ENCODE measurements at regions not wholly inside any gene's neighbourhood (a gene's known extent, or its start where the extent isn't known, plus 50 kb on each side); places are given as distances from the start of the nearest gene placed in this dataset.

DNA sequence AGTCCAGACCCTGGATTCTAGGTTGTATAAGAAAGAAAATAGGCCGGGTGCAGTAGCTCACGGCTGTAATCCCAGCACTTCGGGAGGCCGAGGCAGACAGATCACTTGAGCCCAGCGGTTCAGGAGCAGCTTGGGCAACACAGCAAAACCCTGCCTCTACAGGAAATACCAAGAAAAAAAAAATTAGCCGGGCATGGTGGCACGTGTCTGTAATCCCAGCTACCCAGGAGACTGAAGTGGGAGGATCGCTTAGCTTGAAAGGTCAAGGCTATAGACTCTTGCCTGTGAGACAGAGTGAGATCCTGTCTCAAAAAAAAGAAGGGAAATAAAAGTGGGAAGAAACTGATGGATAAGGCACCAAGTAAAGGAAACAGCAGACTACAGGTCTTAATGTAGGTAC, 287.9 kb upstream of the KLF14 start:
- Histone ChIP-seq H3K9me2 (ENCODE audit: insufficient read depth) (no peaks in the 10 kb centered on the region), H2AFZ (ENCODE audit: low read depth, low read length, poor library complexity, severe bottlenecking) (no peak overlapping the region), H3K4me2 (ENCODE audit: low read length) (no peak overlapping the region), H3K27me3 (ENCODE audit: insufficient read depth, low read length) (no peaks in the 10 kb centered on the region), H3K9ac (ENCODE audit: low read length) (no peak overlapping the region), H3K9me3 (ENCODE audit: control insufficient read depth in 1 of 2, insufficient read depth in 1 of 2, low read depth in 1 of 2, low read length in 2 of 2) (no peaks in the 10 kb centered on the region), H3K79me2 (ENCODE audit: insufficient read depth, low read length) (peaks cover 7% of the 10 kb centered on the region; the same call in 1 of the 2 replicates), H3K36me3 (ENCODE audit: control insufficient read depth in 1 of 2, insufficient read depth in 2 of 2, low read length in 2 of 2) (0 out of 4 replicates have a peak, but pooled peaks cover 0 to 6% of the 10 kb centered on the region in 2 experiments), H3K4me1 (ENCODE audit: control insufficient read depth in 1 of 2, insufficient read depth in 2 of 2, low read length in 2 of 2) (peaks cover 56 to 59% of the 10 kb centered on the region in 2 experiments), H4K20me1 (ENCODE audit: insufficient read depth) (no peaks in the 10 kb centered on the region), H3K27ac (ENCODE audit: low read depth, low read length) (peak overlapping the region; percentile 43), H3K4me3 (replicated peaks in 1 of 2; ENCODE audit: low read depth in 1 of 2, low read length in 2 of 2) (no peak overlapping the region)
- TF ChIP-seq EGR1 (IDR thresholded peaks at IDR 0.05; ENCODE audit: low read depth), result no peak
- ChIA-PET RAD21 (ENCODE audit: low non-redundant PET in 1 of 2, low total read pairs in 2 of 2, uncharacterized antibody in 2 of 2, unreplicated experiment in 2 of 2) (no interaction called here), POLR2A (no interaction called here), CTCF (no interaction called here)
- ATAC-seq (no peak), DNase-seq (ENCODE audit: low read depth, low spot score) (no peak)
- intact Hi-C loops (cut with micrococcal nuclease), result no loop called here
- BruUV-seq (replicated peaks), result no TSS peak

DNA sequence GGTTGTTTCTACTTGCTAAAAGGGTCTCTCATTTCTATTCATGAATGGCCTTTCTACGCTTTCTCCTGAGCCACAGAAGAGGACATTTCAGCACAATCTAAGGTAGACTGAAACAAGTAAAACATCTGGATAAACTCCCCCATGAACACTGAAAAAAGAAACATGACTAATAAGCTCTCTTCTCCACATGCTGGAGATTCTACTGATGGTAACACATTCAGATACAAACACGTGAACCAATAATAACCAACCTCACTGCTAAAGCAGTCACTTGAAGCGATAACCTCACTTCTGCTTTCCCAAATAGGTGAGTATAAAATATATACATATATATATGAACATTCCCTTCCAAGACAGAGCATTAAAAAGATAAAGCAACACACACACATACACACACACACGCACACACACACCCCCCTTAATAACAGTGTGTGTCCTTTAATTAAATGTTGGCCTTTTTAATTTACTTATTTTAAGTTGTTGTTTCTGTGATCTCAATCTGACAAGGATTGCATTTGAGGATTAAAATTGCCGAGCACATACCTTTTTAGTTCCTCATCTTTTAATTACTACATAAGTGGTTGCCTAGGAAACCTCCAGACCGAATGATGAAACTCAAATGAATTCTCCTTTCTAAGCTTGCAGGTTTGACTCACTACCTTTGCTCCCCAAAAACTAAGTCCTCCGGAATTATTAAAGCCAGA, 292.4 kb upstream of the KLF14 start:
- H3K36me3 ChIP-seq (ENCODE audit: control insufficient read depth in 1 of 2, insufficient read depth in 2 of 2, low read length in 2 of 2), result 0 out of 4 replicates have a peak, but pooled peaks cover 0 to 6% of the 10 kb centered on the region in 2 experiments
- CTCF ChIA-PET, result interaction anchor here (1.0 kb wide), 1 partner anchor 10 kb away, joined by 3 read pairs; no protein-coding TSS in a partner anchor
- peak overlapping the region; percentile 57; the same call in 1 of the 2 replicates for H3K27ac ChIP-seq (ENCODE audit: low read depth, low read length)
- ATAC-seq (no peak), DNase-seq (ENCODE audit: low read depth, low spot score) (no peak)
- no peaks in the 10 kb centered on the region for H4K20me1 ChIP-seq (ENCODE audit: insufficient read depth)
- no TSS peak for BruUV-seq (replicated peaks)
- peaks cover 50% of the 10 kb centered on the region in 2 experiments for H3K4me1 ChIP-seq (ENCODE audit: control insufficient read depth in 1 of 2, insufficient read depth in 2 of 2, low read length in 2 of 2)
- no peak for TF ChIP-seq MAX (IDR thresholded peaks at IDR 0.05)
- no peak for TF ChIP-seq FOSL1 (IDR thresholded peaks at IDR 0.05; ENCODE audit: low read depth)
- TF ChIP-seq EGR1 (IDR thresholded peaks at IDR 0.05; ENCODE audit: low read depth), result no peak
- TF ChIP-seq CBX3 (IDR thresholded peaks at IDR 0.05; ENCODE audit: low read depth), result no peak
- no peak for TF ChIP-seq SP1 (IDR thresholded peaks at IDR 0.05; ENCODE audit: low read depth)
- TF ChIP-seq EZH2phosphoT487 (IDR thresholded peaks at IDR 0.05; ENCODE audit: borderline replicate concordance), result no peak
- TF ChIP-seq RAD21 (IDR thresholded peaks at IDR 0.05; ENCODE audit: low read depth), result no peak
- no peak for TF ChIP-seq EZH2 (IDR thresholded peaks at IDR 0.05)
- no peak for TF ChIP-seq ZFX (IDR thresholded peaks at IDR 0.05)
- TF ChIP-seq, protein P1, sequence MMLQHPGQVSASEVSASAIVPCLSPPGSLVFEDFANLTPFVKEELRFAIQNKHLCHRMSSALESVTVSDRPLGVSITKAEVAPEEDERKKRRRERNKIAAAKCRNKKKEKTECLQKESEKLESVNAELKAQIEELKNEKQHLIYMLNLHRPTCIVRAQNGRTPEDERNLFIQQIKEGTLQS (IDR thresholded peaks at IDR 0.05), result no peak
- TF ChIP-seq ELF1 (IDR thresholded peaks at IDR 0.05; ENCODE audit: borderline replicate concordance, low read depth), result no peak
- TF ChIP-seq SRF (IDR thresholded peaks at IDR 0.05; ENCODE audit: low read depth), result no peak
- TF ChIP-seq POLR2A (IDR thresholded peaks at IDR 0.05; ENCODE audit: borderline replicate concordance, extremely low read depth, insufficient read depth, insufficient read length), result no peak
- TF ChIP-seq POLR2AphosphoS5 (IDR thresholded peaks at IDR 0.05; ENCODE audit: low read depth, low read length), result no peak
- no peak for TF ChIP-seq TCF7L2 (IDR thresholded peaks at IDR 0.05; ENCODE audit: borderline replicate concordance, extremely low read depth, insufficient read depth, insufficient read length)
- TF ChIP-seq, protein P2, sequence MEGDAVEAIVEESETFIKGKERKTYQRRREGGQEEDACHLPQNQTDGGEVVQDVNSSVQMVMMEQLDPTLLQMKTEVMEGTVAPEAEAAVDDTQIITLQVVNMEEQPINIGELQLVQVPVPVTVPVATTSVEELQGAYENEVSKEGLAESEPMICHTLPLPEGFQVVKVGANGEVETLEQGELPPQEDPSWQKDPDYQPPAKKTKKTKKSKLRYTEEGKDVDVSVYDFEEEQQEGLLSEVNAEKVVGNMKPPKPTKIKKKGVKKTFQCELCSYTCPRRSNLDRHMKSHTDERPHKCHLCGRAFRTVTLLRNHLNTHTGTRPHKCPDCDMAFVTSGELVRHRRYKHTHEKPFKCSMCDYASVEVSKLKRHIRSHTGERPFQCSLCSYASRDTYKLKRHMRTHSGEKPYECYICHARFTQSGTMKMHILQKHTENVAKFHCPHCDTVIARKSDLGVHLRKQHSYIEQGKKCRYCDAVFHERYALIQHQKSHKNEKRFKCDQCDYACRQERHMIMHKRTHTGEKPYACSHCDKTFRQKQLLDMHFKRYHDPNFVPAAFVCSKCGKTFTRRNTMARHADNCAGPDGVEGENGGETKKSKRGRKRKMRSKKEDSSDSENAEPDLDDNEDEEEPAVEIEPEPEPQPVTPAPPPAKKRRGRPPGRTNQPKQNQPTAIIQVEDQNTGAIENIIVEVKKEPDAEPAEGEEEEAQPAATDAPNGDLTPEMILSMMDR (IDR thresholded peaks at IDR 0.05 in 2 of 3, conservative IDR thresholded peaks at IDR 0.05 in 1 of 3; ENCODE audit: borderline replicate concordance in 1 of 3, insufficient read depth in 1 of 3, low read depth in 2 of 3, low read length in 2 of 3), result no peak
- TF ChIP-seq SIN3A (IDR thresholded peaks at IDR 0.05; ENCODE audit: low read depth), result no peak
- no peak for TF ChIP-seq YY1 (IDR thresholded peaks at IDR 0.05; ENCODE audit: extremely low read depth, insufficient replicate concordance, low read depth, low read length)
- no peak overlapping the region for H3K4me3 ChIP-seq (replicated peaks in 1 of 2; ENCODE audit: low read depth in 1 of 2, low read length in 2 of 2)
- H2AFZ ChIP-seq (ENCODE audit: low read depth, low read length, poor library complexity, severe bottlenecking), result no peak overlapping the region
- 0 out of 2 replicates have a peak overlapping the region, but pooled peaks have one; percentile 10 for H3K9ac ChIP-seq (ENCODE audit: low read length)
- H3K27me3 ChIP-seq (ENCODE audit: insufficient read depth, low read length), result no peaks in the 10 kb centered on the region
- RAD21 ChIA-PET (ENCODE audit: low non-redundant PET in 1 of 2, low total read pairs in 2 of 2, uncharacterized antibody in 2 of 2, unreplicated experiment in 2 of 2), result no interaction called here
- H3K9me3 ChIP-seq (ENCODE audit: control insufficient read depth in 1 of 2, insufficient read depth in 1 of 2, low read depth in 1 of 2, low read length in 2 of 2), result no peaks in the 10 kb centered on the region
- H3K9me2 ChIP-seq (ENCODE audit: insufficient read depth), result no peaks in the 10 kb centered on the region
- peaks cover 17% of the 10 kb centered on the region for H3K79me2 ChIP-seq (ENCODE audit: insufficient read depth, low read length)
- intact Hi-C loops (cut with micrococcal nuclease), result no loop called here
- H3K4me2 ChIP-seq (ENCODE audit: low read length), result peak overlapping the region; percentile 18; the same call in 1 of the 2 replicates
- POLR2A ChIA-PET, result interaction anchor here (0.6 to 1.0 kb wide), 2 partner anchors 11 to 55 kb away, joined by 3 read pairs; no protein-coding TSS in a partner anchor
